PC-9 (cell line): ENCODE measurements at regions not wholly inside any gene's neighbourhood (a gene's known extent, or its start where the extent isn't known, plus 50 kb on each side); places are given as distances from the start of the nearest gene placed in this dataset.
"Not testable (repeated sequence)": the region's sequence is repeated elsewhere in the genome, so short reads cannot be mapped to it uniquely, and the experiment has no call there.

Experiments used
- EZH2 ChIP-seq: fragments of 200-600 bp; sonication (generic); IDR thresholded peaks from 2 replicates; pipeline ENCODE4 v1.8.0; 2017; ENCODE audit warnings: antibody characterized with exemption, low read depth
- TF ChIP-seq, protein P1 (sequence below): fragments of 200-600 bp; sonication (generic); conservative IDR thresholded peaks from 2 replicates; pipeline ENCODE4 v1.6.1; 2017; ENCODE audit warnings: mixed run types, antibody characterized with exemption, mild to moderate bottlenecking, moderate library complexity

DNA sequence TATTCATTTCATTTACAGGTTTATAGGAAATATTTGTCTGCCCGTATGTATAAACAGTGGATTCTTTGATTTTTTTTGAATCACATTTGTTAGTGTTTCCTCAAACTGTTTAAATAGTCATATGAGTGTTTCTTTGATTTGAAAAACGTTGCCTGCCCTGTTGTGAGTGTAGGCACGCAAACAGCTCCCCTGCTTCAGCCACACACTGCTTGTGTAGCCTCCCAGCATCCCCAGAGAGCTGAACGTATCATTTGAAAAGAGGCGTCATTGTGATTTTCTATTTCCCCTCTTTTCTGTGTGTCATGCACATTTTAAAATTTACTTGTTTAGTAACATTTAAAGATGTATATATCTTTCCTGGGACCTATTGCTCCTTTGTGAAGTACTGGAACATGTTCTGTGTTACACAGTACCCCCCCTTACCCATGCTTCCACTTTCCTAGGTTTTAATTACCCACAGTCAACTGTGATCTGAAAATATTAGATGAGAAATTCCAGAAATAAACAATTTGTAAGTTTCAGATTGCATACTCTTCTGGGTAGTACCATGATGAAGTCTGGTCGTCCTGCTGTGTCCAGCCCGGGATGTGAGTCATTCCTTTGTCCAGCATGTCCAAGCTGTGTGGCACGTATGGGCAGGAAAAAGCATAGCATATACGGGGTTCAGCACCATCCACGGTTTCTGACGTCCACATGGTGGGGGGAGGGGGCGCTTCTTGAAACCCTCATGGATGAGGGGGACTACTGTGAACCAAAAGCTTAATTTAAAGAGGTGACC is 78.7 kb downstream of the NPIPB11 start:
- TF ChIP-seq, protein P1, sequence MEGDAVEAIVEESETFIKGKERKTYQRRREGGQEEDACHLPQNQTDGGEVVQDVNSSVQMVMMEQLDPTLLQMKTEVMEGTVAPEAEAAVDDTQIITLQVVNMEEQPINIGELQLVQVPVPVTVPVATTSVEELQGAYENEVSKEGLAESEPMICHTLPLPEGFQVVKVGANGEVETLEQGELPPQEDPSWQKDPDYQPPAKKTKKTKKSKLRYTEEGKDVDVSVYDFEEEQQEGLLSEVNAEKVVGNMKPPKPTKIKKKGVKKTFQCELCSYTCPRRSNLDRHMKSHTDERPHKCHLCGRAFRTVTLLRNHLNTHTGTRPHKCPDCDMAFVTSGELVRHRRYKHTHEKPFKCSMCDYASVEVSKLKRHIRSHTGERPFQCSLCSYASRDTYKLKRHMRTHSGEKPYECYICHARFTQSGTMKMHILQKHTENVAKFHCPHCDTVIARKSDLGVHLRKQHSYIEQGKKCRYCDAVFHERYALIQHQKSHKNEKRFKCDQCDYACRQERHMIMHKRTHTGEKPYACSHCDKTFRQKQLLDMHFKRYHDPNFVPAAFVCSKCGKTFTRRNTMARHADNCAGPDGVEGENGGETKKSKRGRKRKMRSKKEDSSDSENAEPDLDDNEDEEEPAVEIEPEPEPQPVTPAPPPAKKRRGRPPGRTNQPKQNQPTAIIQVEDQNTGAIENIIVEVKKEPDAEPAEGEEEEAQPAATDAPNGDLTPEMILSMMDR = not testable (repeated sequence)
- TF ChIP-seq EZH2 = not testable (repeated sequence)
